PC-3 (cell line): ENCODE measurements at regions not wholly inside any gene's neighbourhood (a gene's known extent, or its start where the extent isn't known, plus 50 kb on each side); places are given as distances from the start of the nearest gene placed in this dataset.

ENCODE experiments used
- ATAC-seq: fragments of 200-7000 bp; cut with Tn5 transposase; 2 replicates; pipeline ENCODE4 v1.9.1; 2020; ENCODE audit warnings: mild to moderate bottlenecking, moderate library complexity
- BruUV-seq: library from RNA; stranded (reverse); fragments of 400-500 nt; replicated peaks from 2 replicates; lab custom pipeline; 2021; lab: Mats Ljungman, UMichigan
- CTCF ChIA-PET: fragments of 300-600 bp; sonication (Branson Sonifier 250); formaldehyde crosslinking; loops from one replicate; lab custom pipeline; 2022; ENCODE audit warnings: antibody characterized with exemption; lab: Charles Lee
- POLR2A ChIA-PET: fragments of 300-600 bp; sonication (Branson Sonifier 250); formaldehyde crosslinking; loops from one replicate; lab custom pipeline; 2022; ENCODE audit warnings: antibody characterized with exemption; ENCODE audit not compliant: unreplicated experiment; lab: Charles Lee
- DNase-seq: peaks from one replicate; pipeline ENCODE4 v3.0.0-alpha.2; 2015
- H2AFZ ChIP-seq: fragments of 300-600 bp; sonication (generic); 2 replicates; pipeline ENCODE4 v1.6.0; 2016; ENCODE audit warnings: antibody characterized with exemption, low read length
- H3F3A ChIP-seq: fragments of 300-600 bp; sonication (generic); one replicate; pipeline ENCODE4 v1.6.0; 2017; ENCODE audit warnings: antibody characterized with exemption, low read length, control low read depth, mild to moderate bottlenecking; ENCODE audit not compliant: unreplicated experiment
- H3K27ac ChIP-seq: fragments of 300-600 bp; sonication (generic); 2 replicates; pipeline ENCODE4 v1.5.1; 2016; ENCODE audit warnings: mild to moderate bottlenecking, low read length
- H3K27me3 ChIP-seq: fragments of 300-600 bp; sonication (generic); 2 replicates; pipeline ENCODE4 v1.6.1; 2016; ENCODE audit warnings: low read length, mixed read lengths
- H3K36me3 ChIP-seq: fragments of 300-600 bp; sonication (generic); 2 replicates; pipeline ENCODE4 v1.6.1; 2016; ENCODE audit warnings: low read depth, mixed run types, low read length, mixed read lengths
- H3K4me1 ChIP-seq: fragments of 300-600 bp; sonication (generic); 2 replicates; pipeline ENCODE4 v1.5.1; 2016; ENCODE audit warnings: low read length; ENCODE audit not compliant: insufficient read depth
- H3K4me2 ChIP-seq: fragments of 300-600 bp; sonication (generic); 2 replicates; pipeline ENCODE4 v1.6.0; 2016; ENCODE audit warnings: low read length
- H3K4me3 ChIP-seq: fragments of 300-600 bp; sonication (generic); 2 replicates; pipeline ENCODE4 v1.5.1; 2016; ENCODE audit warnings: mild to moderate bottlenecking, low read length, mixed read lengths
- H3K79me2 ChIP-seq: fragments of 300-600 bp; sonication (generic); 2 replicates; pipeline ENCODE4 v1.6.1; 2017; ENCODE audit warnings: low read length, mixed read lengths
- H3K9ac ChIP-seq: fragments of 300-600 bp; sonication (generic); 2 replicates; pipeline ENCODE4 v1.6.0; 2016; ENCODE audit warnings: mild to moderate bottlenecking, low read length
- H3K9me2 ChIP-seq: fragments of 300-600 bp; sonication (generic); replicated peaks from 2 replicates; pipeline ENCODE4 v1.6.1; 2016; ENCODE audit warnings: mixed run types, low read length, mixed read lengths
- H3K9me3 ChIP-seq: fragments of 300-600 bp; sonication (generic); 2 replicates; pipeline ENCODE4 v1.6.1; 2016; ENCODE audit warnings: low read length, mixed read lengths
- H4K20me1 ChIP-seq: fragments of 300-600 bp; sonication (generic); 2 replicates; pipeline ENCODE4 v1.6.1; 2016; ENCODE audit warnings: low read length, mixed read lengths
- EZH2 ChIP-seq: fragments of 300-600 bp; sonication (generic); IDR thresholded peaks from one replicate; pipeline ENCODE4 v1.6.1; 2017; ENCODE audit warnings: antibody characterized with exemption, mild to moderate bottlenecking, low read length; ENCODE audit not compliant: unreplicated experiment
- EZH2phosphoT487 ChIP-seq: fragments of 300-600 bp; sonication (generic); IDR thresholded peaks from 2 replicates; pipeline ENCODE4 v1.6.1; 2018; ENCODE audit warnings: mild to moderate bottlenecking, antibody characterized with exemption, low read length, borderline replicate concordance
- intact Hi-C: fragments of 100-400 bp; cut with micrococcal nuclease; formaldehyde crosslinking; loops from 2 replicates; pipeline ENCODE4 v1.9.0; 2023
- TF ChIP-seq, protein P1 (sequence below): fragments of 300-600 bp; sonication (generic); conservative IDR thresholded peaks from 2 replicates; pipeline ENCODE4 v1.5.1; 2017; ENCODE audit warnings: antibody characterized with exemption, low read depth, mild to moderate bottlenecking, low read length

DNA sequence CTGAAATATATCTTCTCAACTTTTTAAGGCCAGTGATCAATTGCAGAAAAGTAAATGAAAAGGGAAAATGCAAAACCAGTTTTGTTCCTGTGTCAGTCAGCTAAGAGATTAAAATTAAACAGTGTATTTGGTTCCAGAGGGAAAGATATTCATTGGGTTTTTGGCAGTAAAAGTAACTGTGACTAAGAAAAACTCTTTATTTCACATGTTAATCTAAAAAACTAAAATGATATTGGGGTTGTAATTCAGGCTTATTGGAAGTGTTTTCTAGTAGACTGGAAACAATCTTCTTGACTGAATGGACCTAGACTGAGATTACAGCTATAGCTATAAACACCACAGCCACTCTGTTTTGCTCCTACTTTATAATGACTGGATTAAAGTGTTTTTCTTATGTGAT is 413.9 kb downstream of the ADGRL2 start:
- Histone ChIP-seq H3K9me2 (no peaks in the 10 kb centered on the region), H3K4me3 (no peak overlapping the region), H3K27me3 (no peaks in the 10 kb centered on the region), H3F3A (no peaks in the 10 kb centered on the region), H3K9me3 (no peaks in the 10 kb centered on the region), H3K27ac (no peak overlapping the region), H3K79me2 (no peaks in the 10 kb centered on the region), H3K4me1 (no peaks in the 10 kb centered on the region), H3K9ac (no peak overlapping the region), H3K4me2 (no peak overlapping the region), H3K36me3 (no peaks in the 10 kb centered on the region), H2AFZ (no peak overlapping the region), H4K20me1 (no peaks in the 10 kb centered on the region)
- no TSS peak for BruUV-seq
- TF ChIP-seq EZH2 (no peak), EZH2phosphoT487 (no peak)
- TF ChIP-seq, protein P1, sequence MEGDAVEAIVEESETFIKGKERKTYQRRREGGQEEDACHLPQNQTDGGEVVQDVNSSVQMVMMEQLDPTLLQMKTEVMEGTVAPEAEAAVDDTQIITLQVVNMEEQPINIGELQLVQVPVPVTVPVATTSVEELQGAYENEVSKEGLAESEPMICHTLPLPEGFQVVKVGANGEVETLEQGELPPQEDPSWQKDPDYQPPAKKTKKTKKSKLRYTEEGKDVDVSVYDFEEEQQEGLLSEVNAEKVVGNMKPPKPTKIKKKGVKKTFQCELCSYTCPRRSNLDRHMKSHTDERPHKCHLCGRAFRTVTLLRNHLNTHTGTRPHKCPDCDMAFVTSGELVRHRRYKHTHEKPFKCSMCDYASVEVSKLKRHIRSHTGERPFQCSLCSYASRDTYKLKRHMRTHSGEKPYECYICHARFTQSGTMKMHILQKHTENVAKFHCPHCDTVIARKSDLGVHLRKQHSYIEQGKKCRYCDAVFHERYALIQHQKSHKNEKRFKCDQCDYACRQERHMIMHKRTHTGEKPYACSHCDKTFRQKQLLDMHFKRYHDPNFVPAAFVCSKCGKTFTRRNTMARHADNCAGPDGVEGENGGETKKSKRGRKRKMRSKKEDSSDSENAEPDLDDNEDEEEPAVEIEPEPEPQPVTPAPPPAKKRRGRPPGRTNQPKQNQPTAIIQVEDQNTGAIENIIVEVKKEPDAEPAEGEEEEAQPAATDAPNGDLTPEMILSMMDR, result no peak
- intact Hi-C loops, result no loop called here
- ATAC-seq (no peak), DNase-seq (no peak)
- POLR2A ChIA-PET, result no interaction called here
- CTCF ChIA-PET, result no interaction called here

GRCh38 chr1:82197606-82198005 is 396.9 kb downstream of the ADGRL2 start:
- H4K20me1 ChIP-seq, result no peaks in the 10 kb centered on the region
- no peak for DNase-seq

GRCh38 chr1:82195245-82195644 is 394.5 kb downstream of the ADGRL2 start:
- H3K9me2 ChIP-seq, result no peaks in the 10 kb centered on the region
- DNase-seq (no peak), ATAC-seq (no peak)
- no peaks in the 10 kb centered on the region for H3K79me2 ChIP-seq
- ChIA-PET POLR2A (no interaction called here), CTCF (no interaction called here)
- no peak for TF ChIP-seq EZH2
- TF ChIP-seq, protein P1, result no peak
- no peak for TF ChIP-seq EZH2phosphoT487
- H3F3A ChIP-seq, result no peaks in the 10 kb centered on the region
- H3K27ac ChIP-seq, result no peak overlapping the region
- H3K9ac ChIP-seq, result no peak overlapping the region
- H3K36me3 ChIP-seq, result no peaks in the 10 kb centered on the region
- H3K4me1 ChIP-seq, result no peaks in the 10 kb centered on the region
- BruUV-seq, result no TSS peak
- no peak overlapping the region for H2AFZ ChIP-seq
- intact Hi-C loops, result no loop called here
- no peaks in the 10 kb centered on the region for H4K20me1 ChIP-seq
- H3K4me2 ChIP-seq, result no peak overlapping the region
- H3K9me3 ChIP-seq, result no peaks in the 10 kb centered on the region
- peaks cover 19% of the 10 kb centered on the region; the same call in 1 of the 2 replicates for H3K27me3 ChIP-seq
- H3K4me3 ChIP-seq, result no peak overlapping the region

More at GRCh38 chr1:82197606-82198005, 396.9 kb downstream of the ADGRL2 start:
- no peak for ATAC-seq
- no peak overlapping the region for H3K4me2 ChIP-seq
- no peak overlapping the region for H3K27ac ChIP-seq
- TF ChIP-seq EZH2 (no peak), EZH2phosphoT487 (no peak)
- TF ChIP-seq, protein P1, result no peak
- no peaks in the 10 kb centered on the region for H3K4me1 ChIP-seq
- no peaks in the 10 kb centered on the region for H3K9me2 ChIP-seq
- H3K27me3 ChIP-seq, result peaks cover 23% of the 10 kb centered on the region
- no peaks in the 10 kb centered on the region for H3K9me3 ChIP-seq
- ChIA-PET CTCF (no interaction called here), POLR2A (no interaction called here)
- intact Hi-C loops, result no loop called here
- no peak overlapping the region for H2AFZ ChIP-seq
- no TSS peak for BruUV-seq
- H3K4me3 ChIP-seq, result no peak overlapping the region
- no peaks in the 10 kb centered on the region for H3F3A ChIP-seq
- no peaks in the 10 kb centered on the region for H3K36me3 ChIP-seq
- no peaks in the 10 kb centered on the region for H3K79me2 ChIP-seq
- no peak overlapping the region for H3K9ac ChIP-seq
